ENCODE measurements at regions not wholly inside any gene's neighbourhood (a gene's known extent, or its start where the extent isn't known, plus 50 kb on each side); places are given as distances from the start of the nearest gene placed in this dataset.
"Not testable (repeated sequence)": the region's sequence is repeated elsewhere in the genome, so short reads cannot be mapped to it uniquely, and the experiment has no call there.

DNA sequence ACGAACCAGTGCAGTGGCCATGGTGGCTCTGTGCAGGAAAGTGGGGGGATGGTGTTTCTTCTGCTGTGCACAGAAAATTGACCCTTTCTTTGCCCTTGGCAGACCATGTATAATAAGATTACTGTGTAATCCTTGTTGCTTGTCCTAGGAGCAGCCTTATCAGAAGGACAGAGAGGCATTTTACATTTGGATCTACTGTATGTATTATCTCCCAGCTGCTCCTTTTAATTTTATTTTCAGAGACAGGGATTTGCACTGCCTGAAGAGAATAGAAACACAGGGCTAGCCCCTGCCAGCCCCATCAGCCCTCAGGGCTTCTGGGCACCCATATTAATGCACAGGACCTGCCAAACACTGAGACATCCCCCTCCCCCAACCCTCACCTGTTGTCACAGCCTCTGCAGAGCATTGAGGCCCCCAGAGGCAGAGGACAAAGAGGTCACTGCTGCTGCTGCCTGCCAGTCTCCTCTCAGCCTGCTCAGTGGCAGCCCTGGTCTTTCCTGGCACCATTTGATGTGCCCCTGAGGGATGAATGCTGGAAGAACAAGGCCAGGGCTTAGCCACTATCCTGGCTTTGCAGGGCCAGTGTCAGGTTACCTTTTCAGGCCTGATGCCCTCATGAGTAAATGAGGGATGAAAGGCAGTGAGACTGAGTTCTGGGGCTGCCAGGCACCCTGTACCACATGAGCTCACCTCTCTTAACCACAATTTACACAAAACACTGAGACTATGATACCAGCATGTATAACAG lies 533.4 kb downstream of the NTRK3 start:
- no peak for FAIRE-seq

- FAIRE-seq, result no peak
Observed at GRCh38 chr15:87720235-87720634, 536.3 kb downstream of the NTRK3 start.

GRCh38 chr15:87716422-87716821 lies 540.1 kb downstream of the NTRK3 start:
- no peak for FAIRE-seq

GRCh38 chr15:87715252-87715651 lies 541.3 kb downstream of the NTRK3 start:
- no peak for FAIRE-seq

GRCh38 chr15:87713475-87713879 lies 543.1 kb downstream of the NTRK3 start:
- FAIRE-seq, result no peak

DNA sequence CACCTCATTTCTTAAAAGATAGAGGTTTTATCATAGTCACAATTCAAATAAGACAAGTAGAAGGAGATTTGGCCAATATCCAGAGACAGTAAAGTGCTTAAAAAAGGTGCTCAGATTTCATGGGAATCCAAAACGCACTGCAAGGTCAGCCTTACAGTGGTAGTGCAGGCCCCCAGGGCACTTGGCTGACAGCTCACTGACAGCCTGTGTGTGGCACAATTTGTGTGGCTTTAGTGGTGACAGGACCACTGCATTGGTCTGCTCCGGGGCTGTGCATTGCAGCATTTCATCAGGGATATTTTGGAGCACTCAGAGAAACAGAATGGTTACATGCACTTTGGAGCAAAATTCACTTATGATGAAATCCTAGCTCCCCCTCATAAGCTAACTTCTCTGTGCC lies 544.3 kb downstream of the NTRK3 start:
- FAIRE-seq, result no peak

DNA sequence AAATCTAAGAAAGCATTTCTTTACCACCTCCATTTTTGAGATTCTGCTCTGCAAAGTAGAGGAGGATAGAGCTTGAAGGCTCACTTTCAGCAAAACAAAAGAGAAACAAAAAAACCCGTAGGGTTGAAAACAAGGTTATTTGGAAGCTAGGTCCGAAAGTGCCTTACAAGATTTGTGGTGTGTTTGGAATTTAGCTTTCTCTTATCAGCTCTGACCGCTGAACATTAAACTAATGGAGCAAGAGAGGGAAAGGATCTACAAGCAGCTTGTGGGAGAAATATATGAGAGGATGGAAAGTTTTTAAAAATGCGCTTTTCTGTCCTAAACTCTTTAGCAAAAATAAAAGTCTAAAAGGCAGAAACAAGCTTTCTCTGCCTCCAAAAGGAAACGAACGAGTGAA lies 545.5 kb downstream of the NTRK3 start:
- no peak for FAIRE-seq

DNA sequence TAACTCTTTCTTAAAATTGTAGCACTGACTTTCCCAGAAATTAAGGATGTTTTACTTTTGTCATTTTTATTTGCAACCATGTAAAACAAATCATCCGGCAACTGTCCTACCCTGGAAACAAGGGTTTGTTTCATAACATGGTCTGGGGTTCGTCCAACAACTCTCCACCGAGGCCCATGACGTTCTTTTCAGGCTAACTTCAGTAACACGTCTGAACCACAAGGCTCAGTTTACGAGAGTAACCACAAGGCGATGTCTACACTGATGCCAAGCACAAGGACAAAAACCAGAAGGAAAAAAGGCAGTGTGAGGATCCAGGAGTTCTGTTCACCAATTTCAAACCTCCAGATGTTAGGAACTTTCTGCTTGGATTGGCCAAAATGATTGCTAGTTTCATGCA lies 546.1 kb downstream of the NTRK3 start:
- FAIRE-seq, result no peak

DNA sequence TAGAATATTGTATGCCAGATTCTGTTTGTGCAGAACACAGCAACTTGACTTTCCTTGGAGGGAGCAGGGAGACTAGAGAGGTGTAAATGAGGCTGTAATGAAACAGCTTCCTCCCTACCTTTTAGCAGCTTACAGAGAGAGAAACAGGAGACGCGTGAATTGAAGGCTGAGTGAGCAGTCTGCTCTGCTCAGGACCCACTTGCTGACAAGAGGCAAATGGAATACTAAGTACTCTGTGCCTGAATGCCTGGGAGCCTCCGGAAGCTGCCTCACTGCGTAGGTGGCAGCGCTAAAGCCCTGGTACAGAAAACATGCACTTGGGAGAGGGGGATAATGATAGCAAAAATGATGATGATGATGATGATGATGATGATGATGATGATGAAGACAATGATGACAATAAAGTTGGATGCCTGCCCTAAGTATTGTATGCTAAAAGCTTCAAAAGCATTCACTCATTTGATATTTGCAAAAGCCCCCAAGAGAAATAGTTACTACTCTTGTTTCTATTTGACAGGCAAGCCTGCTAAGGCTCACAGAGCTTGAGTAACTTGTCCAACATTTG lies 548.9 kb downstream of the NTRK3 start:
- FAIRE-seq, result no peak

- FAIRE-seq, result no peak
Observed at GRCh38 chr15:87707071-87707470, 549.5 kb downstream of the NTRK3 start.

GRCh38 chr15:87706001-87706400 lies 550.5 kb downstream of the NTRK3 start:
- no peak for FAIRE-seq

DNA sequence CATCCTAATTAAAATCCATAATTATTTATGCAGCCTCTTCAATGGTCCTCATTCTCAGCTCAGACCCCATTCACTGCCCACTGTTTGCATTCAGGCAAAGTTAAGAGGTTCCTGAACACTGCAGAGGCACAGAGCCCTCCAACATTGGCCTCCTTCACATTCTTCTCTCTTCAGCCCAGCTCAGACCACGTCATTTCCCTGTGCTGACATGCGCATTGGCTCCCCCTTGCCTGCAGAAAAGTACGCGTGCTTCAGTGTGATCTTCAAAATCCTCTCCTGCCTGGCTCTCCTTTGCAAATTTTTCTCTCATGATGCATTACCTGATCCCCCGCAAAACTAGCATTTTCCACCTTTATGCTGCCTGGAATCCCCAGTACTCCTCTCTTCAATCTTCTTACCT lies 552.3 kb downstream of the NTRK3 start:
- no peak for FAIRE-seq

DNA sequence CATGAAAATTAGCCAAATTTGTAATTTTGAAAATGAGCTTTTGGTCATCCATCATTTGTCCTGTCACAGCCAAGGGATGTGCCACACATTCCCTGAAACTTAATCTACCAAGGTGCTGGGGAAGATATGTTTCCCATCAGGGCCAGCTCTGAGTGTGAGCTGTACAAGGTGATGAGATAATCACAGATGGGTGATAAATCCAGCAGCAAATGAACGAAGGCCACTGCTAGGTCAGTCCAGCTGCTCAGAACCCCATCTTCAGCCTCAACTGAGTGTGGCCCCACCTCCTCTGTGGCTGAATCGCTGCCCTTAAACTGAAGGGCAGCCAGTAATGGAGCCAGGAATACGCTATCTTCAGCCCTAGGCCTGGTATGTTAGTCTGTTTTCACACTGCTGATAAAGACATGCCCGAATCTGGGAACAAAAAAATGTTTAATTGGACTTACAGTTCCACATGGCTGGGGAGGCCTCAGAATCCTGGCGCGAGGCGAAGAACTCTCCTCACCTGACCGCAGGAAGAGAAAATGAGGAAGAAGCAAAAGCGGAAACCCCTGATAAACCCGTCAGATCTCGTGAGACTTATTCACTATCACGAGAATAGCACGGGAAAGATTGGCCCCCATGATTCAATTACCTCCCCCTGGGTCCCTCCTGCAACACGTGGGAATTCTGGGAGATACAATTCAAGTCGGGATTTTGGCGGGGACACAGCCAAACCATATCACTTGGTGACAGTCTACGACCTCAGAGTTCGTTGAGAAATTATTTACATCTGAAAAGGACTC lies 553.0 kb downstream of the NTRK3 start:
- FAIRE-seq, result no peak

GRCh38 chr15:87702270-87702669 lies 554.3 kb downstream of the NTRK3 start:
- FAIRE-seq, result no peak

- not testable (repeated sequence) for FAIRE-seq
Observed at GRCh38 chr15:87698467-87698866, 558.1 kb downstream of the NTRK3 start.

DNA sequence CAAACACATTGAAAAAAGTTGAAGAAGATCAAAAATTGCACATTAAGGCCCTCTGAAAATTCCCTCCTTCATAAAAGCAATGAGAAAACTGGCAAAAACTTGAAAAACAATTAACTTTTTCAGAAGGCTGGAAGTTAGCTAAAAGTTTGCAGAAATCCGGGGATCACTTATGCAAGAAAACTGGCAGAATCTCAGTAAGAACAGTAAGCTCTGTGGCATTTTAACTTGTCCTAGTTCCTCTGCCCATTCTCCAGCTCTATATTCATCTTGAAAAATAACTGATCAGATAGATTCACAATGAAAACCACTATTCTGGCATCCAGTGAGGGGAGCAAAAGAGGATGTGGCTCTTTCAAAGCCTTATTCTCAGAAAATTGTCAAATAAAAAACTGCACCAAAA lies 566.8 kb downstream of the NTRK3 start:
- FAIRE-seq, result no peak

GRCh38 chr15:87687523-87687870 lies 569.0 kb downstream of the NTRK3 start:
- no peak for FAIRE-seq

- FAIRE-seq, result no peak
Observed at GRCh38 chr15:87686841-87687522, 569.6 kb downstream of the NTRK3 start.

DNA sequence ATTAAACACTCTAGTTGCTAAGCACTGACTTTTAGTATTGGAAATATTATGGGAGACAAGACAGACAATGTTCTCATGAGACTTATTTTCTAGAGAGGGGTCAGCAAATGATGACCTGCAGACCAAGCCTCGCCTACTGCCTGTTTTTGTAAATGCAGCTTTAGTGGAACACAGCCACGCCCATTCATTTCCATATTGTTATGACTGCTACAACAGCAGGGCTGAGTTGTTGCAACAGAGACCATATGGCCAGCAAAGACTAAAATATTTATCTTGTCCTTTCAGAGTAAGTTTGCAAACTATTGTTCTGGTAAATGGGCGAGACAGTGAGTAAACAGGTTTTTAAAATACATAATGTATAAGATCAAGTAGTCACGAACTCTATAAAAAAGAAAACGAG lies 570.2 kb downstream of the NTRK3 start:
- no peak for FAIRE-seq

- FAIRE-seq, result no peak
Observed at GRCh38 chr15:87682527-87682926, 574.0 kb downstream of the NTRK3 start.

DNA sequence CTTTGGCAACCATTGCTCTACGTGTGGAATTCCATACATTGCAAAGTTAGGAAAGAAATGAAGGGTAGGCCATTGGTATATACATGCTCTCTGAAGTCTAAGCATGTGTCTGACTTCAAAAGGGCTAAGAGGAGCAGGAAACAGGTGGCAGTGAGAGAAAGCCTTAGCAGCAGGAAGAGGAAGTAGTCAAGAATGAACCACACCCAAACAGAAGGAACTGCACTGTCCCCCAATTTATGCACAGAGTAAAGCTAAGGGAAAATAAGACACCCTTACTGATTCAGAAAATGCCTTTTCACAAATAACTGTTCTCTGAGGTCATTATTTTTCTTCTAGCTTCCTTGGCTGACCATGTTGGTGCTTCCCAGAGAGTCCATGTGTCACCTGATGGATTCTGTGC lies 575.4 kb downstream of the NTRK3 start:
- no peak for FAIRE-seq

- FAIRE-seq, result no peak
Observed at GRCh38 chr15:87680208-87680607, 576.3 kb downstream of the NTRK3 start.

DNA sequence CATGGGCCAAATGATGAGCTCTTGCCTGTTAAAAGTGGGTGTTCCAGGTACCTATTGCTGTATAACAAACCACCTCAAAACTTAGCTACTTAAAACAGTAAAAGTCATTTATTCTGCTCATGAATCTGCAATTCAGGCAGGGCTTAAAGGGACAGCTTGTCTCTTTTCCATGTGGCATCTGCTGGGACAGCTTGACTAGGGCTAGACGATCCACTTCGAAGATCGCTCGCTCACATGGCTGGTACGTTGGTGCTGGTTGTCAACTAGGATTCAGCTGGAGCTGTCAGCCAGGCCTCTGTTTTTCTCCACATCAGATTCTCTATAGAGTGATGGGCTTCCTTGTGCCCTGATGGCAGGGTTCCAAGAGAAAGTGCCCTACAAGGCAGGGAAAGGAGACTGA lies 581.3 kb downstream of the NTRK3 start:
- no peak for FAIRE-seq

Measured in endometrium (tissue), 2 donors.